ENCODE measurements at regions not wholly inside any gene's neighbourhood (a gene's known extent, or its start where the extent isn't known, plus 50 kb on each side); places are given as distances from the start of the nearest gene placed in this dataset.

GRCh38 chr5:103883143-103883542, 320.6 kb upstream of the NUDT12 start:
- no peak overlapping the region for H2BK20ac ChIP-seq (ENCODE audit: low read depth, low read length)
- no peak overlapping the region for H4K8ac ChIP-seq (ENCODE audit: low read depth in 2 of 2, low read length in 2 of 2)
- H3K9me1 ChIP-seq (ENCODE audit: insufficient read depth, low read length): no peaks in the 10 kb centered on the region
- no peaks in the 10 kb centered on the region for H3K79me1 ChIP-seq (ENCODE audit: low read depth in 1 of 2, low read length in 2 of 2)
- no peaks in the 10 kb centered on the region for H3K4me1 ChIP-seq (ENCODE audit: control insufficient read depth, insufficient read depth, low read length)
- no peaks in the 10 kb centered on the region for H3K27me3 ChIP-seq (ENCODE audit: control insufficient read depth, insufficient read depth, low read length)
- DNase-seq (no peak), ATAC-seq (ENCODE audit: low read depth) (no peak)
- H3K18ac ChIP-seq (ENCODE audit: low read depth, low read length): no peak overlapping the region
- no peak overlapping the region for H3K14ac ChIP-seq (replicated peaks; ENCODE audit: low read depth, low read length)
- H3K4ac ChIP-seq (ENCODE audit: low read depth, low read length): no peak overlapping the region
- H3K23ac ChIP-seq (ENCODE audit: low read depth, low read length): no peak overlapping the region
- in situ Hi-C loops (cut with MboI; ENCODE audit: low sequenced_read_pairs): no loop called here
- H2AFZ ChIP-seq (replicated peaks; ENCODE audit: low read length, poor library complexity): no peak overlapping the region
- H2AK9ac ChIP-seq (replicated peaks; ENCODE audit: low read depth, low read length, poor library complexity): no peak overlapping the region
- no peak overlapping the region for H3K4me3 ChIP-seq (ENCODE audit: insufficient read depth, low read depth, low read length)
- H3K56ac ChIP-seq (ENCODE audit: extremely low read depth, insufficient read depth, low read length): no peak overlapping the region
- no peak overlapping the region for H2AK5ac ChIP-seq (ENCODE audit: low read depth, low read length)
- WGBS, 2 experiments (ENCODE audit: extremely low coverage in 2 of 2, insufficient read length in 1 of 2): no CpG with 5 or more reads among the region's 1 CpG
- ChIA-PET POLR2A (ENCODE audit: unreplicated experiment) (no interaction called here), CTCF (interaction anchor here (0.6 to 1.2 kb wide), 2 partner anchors 14 to 1256 kb away, joined by 3 read pairs; no protein-coding TSS in a partner anchor)
- TF ChIP-seq MXI1 (IDR thresholded peaks at IDR 0.05; ENCODE audit: borderline replicate concordance, low read depth, low read length) (no peak), POLR2A (IDR thresholded peaks at IDR 0.05; ENCODE audit: low read depth, low read length) (no peak), CEBPB (IDR thresholded peaks at IDR 0.05; ENCODE audit: low read depth, low read length) (peak; percentile 43; the same call in 1 of the 2 replicates)
- H4K91ac ChIP-seq (ENCODE audit: insufficient read depth, low read depth, low read length): no peak overlapping the region
- H2BK15ac ChIP-seq (ENCODE audit: low read depth, low read length): no peak overlapping the region
- no peak overlapping the region for H2BK5ac ChIP-seq (ENCODE audit: low read depth, low read length, poor library complexity, severe bottlenecking)
- H3K4me2 ChIP-seq (ENCODE audit: low read depth, low read length): no peak overlapping the region
- dilution Hi-C loops (cut with HindIII; ENCODE audit: low sequenced_read_pairs, unreplicated experiment): no loop called here
- no peak overlapping the region for H3K9ac ChIP-seq (ENCODE audit: low read depth, low read length)
- no peak overlapping the region for H4K5ac ChIP-seq (ENCODE audit: low read depth, low read length)
- no peak overlapping the region for H2BK120ac ChIP-seq (ENCODE audit: low read depth, low read length)
- BruUV-seq (replicated peaks): no TSS peak
- H4K20me1 ChIP-seq (ENCODE audit: insufficient read depth, low read length): no peaks in the 10 kb centered on the region
- no peaks in the 10 kb centered on the region for H3K36me3 ChIP-seq (ENCODE audit: control insufficient read depth, insufficient read depth, low read length)
- H3K9me3 ChIP-seq (ENCODE audit: control insufficient read depth, insufficient read depth, low read length): no peaks in the 10 kb centered on the region
- H3K27ac ChIP-seq (ENCODE audit: insufficient read depth, low read length): no peak overlapping the region
- intact Hi-C loops (cut with micrococcal nuclease): no loop called here

Measured in IMR-90 (cell line).